Right lobe of liver (tissue), 4 donors: ENCODE measurements at regions not wholly inside any gene's neighbourhood (a gene's known extent, or its start where the extent isn't known, plus 50 kb on each side); places are given as distances from the start of the nearest gene placed in this dataset.

Source experiments
- POLR2A ChIP-seq: fragments of 450-650 bp; IDR thresholded peaks from one replicate; pipeline ENCODE4 v1.6.1; 2017; ENCODE audit warnings: antibody characterized with exemption, mild to moderate bottlenecking
- TF ChIP-seq, protein P1 (sequence below), 4 donors: fragments of 200-600 bp in 3 of 4; fragments of 450-650 bp in 1 of 4; IDR thresholded peaks; one replicate each; pipeline versions ENCODE4 v1.5.1 to v1.8.0; 2016 to 2022; ENCODE audit warnings: antibody characterized with exemption in 4 of 4, mild to moderate bottlenecking in 2 of 4
- donor health status: DM: no; HTN: no; CAD: no.
- donor health status: DM: no; HTN: no; CAD: no.
- donor health status: DM: no; HTN: yes; CAD: no.

DNA sequence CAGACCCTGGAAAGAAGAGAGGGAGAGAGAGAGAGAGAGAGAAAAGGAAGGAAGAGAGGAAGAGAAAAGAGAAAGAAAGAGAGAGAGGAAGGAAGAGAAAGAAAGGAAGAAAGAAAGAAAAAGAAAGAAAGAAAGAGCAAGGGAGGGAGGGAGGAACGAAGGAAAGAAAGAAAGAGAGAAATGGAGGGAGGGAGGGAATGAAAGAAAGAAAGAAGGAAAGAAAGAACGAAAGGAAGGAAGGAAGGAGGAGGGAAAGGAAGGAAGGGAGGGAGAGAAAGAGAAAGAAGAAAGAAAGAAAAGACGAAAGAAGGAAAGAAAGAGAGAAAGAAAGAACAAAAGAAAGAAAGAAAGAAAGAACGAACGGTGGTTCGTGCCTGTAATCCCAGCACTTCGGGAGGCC lies 133.4 kb downstream of the HNRNPD start:
- TF ChIP-seq, protein P1, sequence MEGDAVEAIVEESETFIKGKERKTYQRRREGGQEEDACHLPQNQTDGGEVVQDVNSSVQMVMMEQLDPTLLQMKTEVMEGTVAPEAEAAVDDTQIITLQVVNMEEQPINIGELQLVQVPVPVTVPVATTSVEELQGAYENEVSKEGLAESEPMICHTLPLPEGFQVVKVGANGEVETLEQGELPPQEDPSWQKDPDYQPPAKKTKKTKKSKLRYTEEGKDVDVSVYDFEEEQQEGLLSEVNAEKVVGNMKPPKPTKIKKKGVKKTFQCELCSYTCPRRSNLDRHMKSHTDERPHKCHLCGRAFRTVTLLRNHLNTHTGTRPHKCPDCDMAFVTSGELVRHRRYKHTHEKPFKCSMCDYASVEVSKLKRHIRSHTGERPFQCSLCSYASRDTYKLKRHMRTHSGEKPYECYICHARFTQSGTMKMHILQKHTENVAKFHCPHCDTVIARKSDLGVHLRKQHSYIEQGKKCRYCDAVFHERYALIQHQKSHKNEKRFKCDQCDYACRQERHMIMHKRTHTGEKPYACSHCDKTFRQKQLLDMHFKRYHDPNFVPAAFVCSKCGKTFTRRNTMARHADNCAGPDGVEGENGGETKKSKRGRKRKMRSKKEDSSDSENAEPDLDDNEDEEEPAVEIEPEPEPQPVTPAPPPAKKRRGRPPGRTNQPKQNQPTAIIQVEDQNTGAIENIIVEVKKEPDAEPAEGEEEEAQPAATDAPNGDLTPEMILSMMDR (IDR thresholded peaks at IDR 0.05): no peak
- TF ChIP-seq POLR2A: no peak
